Ascending aorta (tissue), 2 donors: ENCODE measurements at regions not wholly inside any gene's neighbourhood (a gene's known extent, or its start where the extent isn't known, plus 50 kb on each side); places are given as distances from the start of the nearest gene placed in this dataset.

Experiments
- DNase-seq, 2 donors: peaks; one replicate each; pipeline ENCODE4 v3.0.0-alpha.2; 2019; ENCODE audit warnings: low spot score in 2 of 2
- H3K27ac ChIP-seq, 2 donors: fragments of 200-600 bp; sonication (generic); one replicate each; pipeline ENCODE4 v1.5.1; 2016 to 2017; ENCODE audit warnings: mild to moderate bottlenecking in 1 of 2
- H3K27me3 ChIP-seq: fragments of 200-600 bp; sonication (generic); one replicate; pipeline ENCODE4 v1.5.1; 2017
- H3K36me3 ChIP-seq, 2 donors: fragments of 200-600 bp; sonication (generic); one replicate each; pipeline ENCODE4 v1.5.1; 2016
- H3K4me1 ChIP-seq, 2 donors: fragments of 200-600 bp; sonication (generic); one replicate each; pipeline ENCODE4 v1.5.1; 2016 to 2017; ENCODE audit warnings: mild to moderate bottlenecking in 1 of 2
- H3K4me3 ChIP-seq, 2 donors: fragments of 200-600 bp; sonication (generic); one replicate each; pipeline ENCODE4 v1.5.1; 2016 to 2017; ENCODE audit warnings: mild to moderate bottlenecking in 1 of 2
- H3K9me3 ChIP-seq, 2 donors: fragments of 200-600 bp; sonication (generic); one replicate each; pipeline ENCODE4 v1.5.1; 2016
- CTCF ChIP-seq, 3 experiments: fragments of 200-600 bp in 2 of 3; fragments of 450-650 bp in 1 of 3; sonication (generic) in 2 of 3; IDR thresholded peaks; one replicate each; pipeline ENCODE4 v1.5.1; 2016 to 2019; ENCODE audit warnings: antibody characterized with exemption in 3 of 3, mild to moderate bottlenecking in 1 of 3, moderate library complexity in 1 of 3
- intact Hi-C: fragments of 100-400 bp; cut with DNase I; formaldehyde crosslinking; loops from one replicate; pipeline ENCODE4 v1.15.1; 2023

- no peaks in the 10 kb centered on the region for H3K36me3 ChIP-seq
- H3K4me3 ChIP-seq: no peak overlapping the region
- no peak for DNase-seq
- H3K9me3 ChIP-seq: no peaks in the 10 kb centered on the region
- no peak for TF ChIP-seq CTCF (IDR thresholded peaks at IDR 0.05)
- no peak overlapping the region for H3K27ac ChIP-seq
- intact Hi-C loops: no loop called here
- no peaks in the 10 kb centered on the region for H3K27me3 ChIP-seq
- no peaks in the 10 kb centered on the region for H3K4me1 ChIP-seq
Measured at GRCh38 chr10:117697402-117697801, 154.9 kb downstream of the EMX2 start.

GRCh38 chr10:117698809-117699208 lies 156.3 kb downstream of the EMX2 start:
- intact Hi-C loops: no loop called here
- Histone ChIP-seq H3K36me3 (no peaks in the 10 kb centered on the region), H3K4me3 (no peak overlapping the region), H3K9me3 (no peaks in the 10 kb centered on the region), H3K4me1 (no peaks in the 10 kb centered on the region), H3K27me3 (no peaks in the 10 kb centered on the region), H3K27ac (no peak overlapping the region)
- DNase-seq: no peak
- TF ChIP-seq CTCF (IDR thresholded peaks at IDR 0.05): no peak

GRCh38 chr10:117699436-117700075 lies 157.0 kb downstream of the EMX2 start:
- TF ChIP-seq CTCF (IDR thresholded peaks at IDR 0.05): no peak
- Histone ChIP-seq H3K9me3 (no peaks in the 10 kb centered on the region), H3K27ac (no peak overlapping the region), H3K27me3 (no peaks in the 10 kb centered on the region), H3K4me3 (no peak overlapping the region), H3K36me3 (no peaks in the 10 kb centered on the region), H3K4me1 (no peaks in the 10 kb centered on the region)
- intact Hi-C loops: no loop called here
- no peak for DNase-seq

GRCh38 chr10:117710181-117710798 lies 167.7 kb downstream of the EMX2 start:
- H3K27ac ChIP-seq: no peak overlapping the region
- H3K36me3 ChIP-seq: no peaks in the 10 kb centered on the region
- TF ChIP-seq CTCF (IDR thresholded peaks at IDR 0.05): no peak
- intact Hi-C loops: no loop called here
- H3K4me3 ChIP-seq: no peak overlapping the region
- DNase-seq: no peak
- H3K4me1 ChIP-seq: no peaks in the 10 kb centered on the region
- H3K27me3 ChIP-seq: no peaks in the 10 kb centered on the region
- no peaks in the 10 kb centered on the region for H3K9me3 ChIP-seq

GRCh38 chr10:117716889-117717288 lies 174.3 kb downstream of the EMX2 start:
- H3K27me3 ChIP-seq: no peaks in the 10 kb centered on the region
- H3K36me3 ChIP-seq: no peaks in the 10 kb centered on the region
- TF ChIP-seq CTCF (IDR thresholded peaks at IDR 0.05): no peak
- no peak for DNase-seq
- no peak overlapping the region for H3K4me3 ChIP-seq
- H3K27ac ChIP-seq: no peak overlapping the region
- intact Hi-C loops: no loop called here
- H3K4me1 ChIP-seq: no peaks in the 10 kb centered on the region
- no peaks in the 10 kb centered on the region for H3K9me3 ChIP-seq
